WI38 (cell line): ENCODE measurements at regions not wholly inside any gene's neighbourhood (a gene's known extent, or its start where the extent isn't known, plus 50 kb on each side); places are given as distances from the start of the nearest gene placed in this dataset.

Experiments
- H3K4me3 ChIP-seq: 2 replicates; pipeline ENCODE4 v1.5.1; 2011; ENCODE audit warnings: low read depth, mild to moderate bottlenecking, control low read depth, low read length
- TF ChIP-seq, protein P1 (sequence below): IDR thresholded peaks from 2 replicates; pipeline ENCODE4 v1.5.1; 2012; ENCODE audit warnings: low read depth, mild to moderate bottlenecking, control low read depth, low read length

DNA sequence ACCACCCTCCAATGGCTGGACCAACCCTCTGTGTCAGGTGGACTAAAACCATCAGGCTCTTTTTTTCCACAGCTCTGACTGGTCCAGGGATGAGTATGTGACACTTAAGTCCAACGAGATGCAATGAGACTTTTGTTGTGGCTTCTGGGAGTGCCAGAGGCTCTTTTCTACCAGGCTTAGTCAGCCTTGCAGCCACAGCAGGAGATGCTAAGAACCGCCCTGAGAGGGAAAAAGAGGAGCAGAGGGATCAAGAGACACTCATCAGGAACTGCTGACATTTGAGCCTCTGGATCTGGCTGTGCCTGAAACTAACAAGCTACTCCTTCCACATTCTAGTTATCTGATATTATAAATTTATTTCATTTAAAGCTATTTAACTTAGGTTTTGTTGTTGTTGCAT lies 270.9 kb upstream of the SULF2 start:
- TF ChIP-seq, protein P1, sequence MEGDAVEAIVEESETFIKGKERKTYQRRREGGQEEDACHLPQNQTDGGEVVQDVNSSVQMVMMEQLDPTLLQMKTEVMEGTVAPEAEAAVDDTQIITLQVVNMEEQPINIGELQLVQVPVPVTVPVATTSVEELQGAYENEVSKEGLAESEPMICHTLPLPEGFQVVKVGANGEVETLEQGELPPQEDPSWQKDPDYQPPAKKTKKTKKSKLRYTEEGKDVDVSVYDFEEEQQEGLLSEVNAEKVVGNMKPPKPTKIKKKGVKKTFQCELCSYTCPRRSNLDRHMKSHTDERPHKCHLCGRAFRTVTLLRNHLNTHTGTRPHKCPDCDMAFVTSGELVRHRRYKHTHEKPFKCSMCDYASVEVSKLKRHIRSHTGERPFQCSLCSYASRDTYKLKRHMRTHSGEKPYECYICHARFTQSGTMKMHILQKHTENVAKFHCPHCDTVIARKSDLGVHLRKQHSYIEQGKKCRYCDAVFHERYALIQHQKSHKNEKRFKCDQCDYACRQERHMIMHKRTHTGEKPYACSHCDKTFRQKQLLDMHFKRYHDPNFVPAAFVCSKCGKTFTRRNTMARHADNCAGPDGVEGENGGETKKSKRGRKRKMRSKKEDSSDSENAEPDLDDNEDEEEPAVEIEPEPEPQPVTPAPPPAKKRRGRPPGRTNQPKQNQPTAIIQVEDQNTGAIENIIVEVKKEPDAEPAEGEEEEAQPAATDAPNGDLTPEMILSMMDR: no peak
- no peak overlapping the region for H3K4me3 ChIP-seq

DNA sequence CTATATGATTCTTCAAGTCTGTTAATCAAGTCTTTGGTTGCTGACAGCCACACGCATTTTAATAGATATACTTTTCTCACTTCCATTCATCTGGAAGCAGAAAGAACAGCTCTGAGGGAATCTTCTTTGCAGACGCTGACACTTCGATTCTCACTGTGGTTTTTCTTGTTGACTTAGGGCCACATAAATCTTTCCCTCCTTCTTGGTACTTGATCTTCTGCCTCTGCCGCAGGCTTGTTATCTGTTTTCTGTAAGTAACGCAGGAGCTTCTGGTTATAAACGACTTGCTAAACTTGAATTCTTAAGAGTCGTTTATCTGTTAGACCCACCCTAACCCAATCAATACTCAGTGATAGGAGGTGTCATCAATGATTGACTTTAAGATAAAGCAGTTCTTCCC lies 268.8 kb upstream of the SULF2 start:
- TF ChIP-seq, protein P1: no peak
- no peak overlapping the region for H3K4me3 ChIP-seq

GRCh38 chr20:48052475-48052835 lies 267.2 kb upstream of the SULF2 start:
- TF ChIP-seq, protein P1: no peak
- H3K4me3 ChIP-seq: no peak overlapping the region

DNA sequence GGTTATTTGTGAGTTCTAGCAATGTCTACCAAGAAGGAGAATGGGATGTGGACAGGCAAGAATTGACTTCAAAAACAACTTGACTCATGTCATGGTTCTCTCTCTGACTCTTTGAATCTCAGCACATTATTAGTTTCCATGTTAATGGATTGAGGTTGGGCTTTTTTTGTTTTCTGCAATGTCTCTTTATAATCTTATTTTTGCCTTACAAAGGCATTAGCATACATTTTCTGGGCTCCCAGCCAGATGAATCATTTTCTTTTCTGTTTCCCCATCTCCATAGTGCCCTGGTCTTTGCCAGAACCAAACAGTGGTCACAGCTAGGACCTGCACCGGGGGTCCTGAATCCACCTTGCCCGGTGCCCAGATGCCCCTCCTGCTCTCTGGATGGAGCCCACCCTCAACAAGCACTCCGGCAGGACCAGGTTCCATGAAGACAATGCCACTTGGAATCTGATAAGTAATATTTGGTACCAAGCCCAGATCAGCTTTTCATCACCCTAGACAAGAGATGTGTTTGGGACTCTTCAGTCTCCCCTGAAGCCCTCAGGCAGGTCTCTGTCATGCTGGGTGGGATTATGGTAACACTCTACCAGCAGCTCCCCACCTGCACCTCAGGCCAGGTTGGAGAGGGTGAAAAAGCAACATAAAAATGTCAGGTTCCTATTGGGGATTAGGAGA lies 266.7 kb upstream of the SULF2 start:
- H3K4me3 ChIP-seq: no peak overlapping the region
- TF ChIP-seq, protein P1: no peak

GRCh38 chr20:48049641-48050040 lies 264.4 kb upstream of the SULF2 start:
- H3K4me3 ChIP-seq: no peak overlapping the region
- TF ChIP-seq, protein P1: no peak

GRCh38 chr20:48049171-48049570 lies 263.9 kb upstream of the SULF2 start:
- TF ChIP-seq, protein P1: no peak
- H3K4me3 ChIP-seq: no peak overlapping the region

- no peak overlapping the region for H3K4me3 ChIP-seq
- TF ChIP-seq, protein P1: no peak
Measured at GRCh38 chr20:48047447-48047846, 262.2 kb upstream of the SULF2 start.
